NCI-H510A treated with DMSO at 0.1 percent for 48 hours (cell line): ENCODE measurements at regions not wholly inside any gene's neighbourhood (a gene's known extent, or its start where the extent isn't known, plus 50 kb on each side); places are given as distances from the start of the nearest gene placed in this dataset.

Source experiments
- DNase-seq: peaks from one replicate; lab custom pipeline; 2025; lab: John Stamatoyannopoulos, UW

DNA sequence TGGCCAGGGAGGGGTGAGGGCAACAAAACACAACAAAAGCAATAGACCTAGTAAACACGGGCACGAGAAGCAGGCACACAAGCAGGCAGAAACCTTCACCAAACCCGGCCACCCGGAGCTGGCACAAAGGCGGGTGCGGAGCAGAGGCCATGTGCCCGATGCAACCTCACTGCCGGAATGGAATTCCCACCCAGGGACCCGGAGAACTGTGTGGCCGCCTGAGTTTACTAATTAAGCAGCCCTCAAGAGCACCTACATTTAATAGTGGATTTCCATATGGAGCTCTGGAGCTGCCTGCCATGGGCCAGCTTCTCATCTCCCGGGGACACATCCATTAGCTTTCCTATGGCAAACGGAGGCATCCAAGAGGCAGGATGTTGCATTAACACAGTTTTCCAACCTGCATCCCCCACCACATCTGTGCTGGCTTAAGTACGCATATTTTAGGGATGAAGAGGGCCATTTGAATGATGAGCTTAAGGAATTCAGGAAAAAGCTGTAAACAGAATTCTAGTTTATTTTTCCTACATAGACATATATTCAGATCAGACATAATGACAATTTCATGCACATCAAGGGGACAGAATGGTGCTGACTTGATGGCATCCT lies 104.5 kb upstream of the SMIM21 start:
- DNase-seq = no peak

DNA sequence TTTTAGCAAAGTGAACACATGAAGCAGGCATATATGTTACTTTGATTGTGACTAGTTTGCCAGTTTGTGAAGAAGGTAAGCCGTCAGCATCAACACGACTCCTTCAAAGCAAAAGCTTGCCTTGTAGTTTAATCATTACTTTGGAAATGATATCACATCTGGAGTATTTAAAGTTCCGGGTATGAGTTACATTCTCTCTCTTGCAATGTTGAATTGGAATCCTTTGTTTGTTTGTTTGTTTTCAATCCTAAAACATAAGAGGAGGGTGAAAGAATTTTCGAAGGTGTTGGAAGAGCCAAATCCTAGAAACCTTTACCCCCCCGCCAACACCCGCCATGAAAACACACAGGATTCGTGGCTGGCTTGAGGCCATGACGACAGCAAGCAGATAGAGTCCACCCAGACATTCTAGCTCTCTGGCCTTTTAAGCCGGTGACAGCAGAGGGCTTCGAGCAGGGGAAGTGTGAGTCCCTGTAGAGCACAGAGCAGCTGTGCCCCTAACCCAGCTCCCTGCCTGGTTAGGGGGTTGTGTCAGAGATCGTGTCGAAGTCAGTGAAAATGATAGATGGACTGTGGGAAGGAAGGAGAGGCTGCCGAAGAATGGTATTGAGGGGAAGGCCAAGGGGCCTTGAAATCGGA lies 103.8 kb upstream of the SMIM21 start:
- no peak for DNase-seq

DNA sequence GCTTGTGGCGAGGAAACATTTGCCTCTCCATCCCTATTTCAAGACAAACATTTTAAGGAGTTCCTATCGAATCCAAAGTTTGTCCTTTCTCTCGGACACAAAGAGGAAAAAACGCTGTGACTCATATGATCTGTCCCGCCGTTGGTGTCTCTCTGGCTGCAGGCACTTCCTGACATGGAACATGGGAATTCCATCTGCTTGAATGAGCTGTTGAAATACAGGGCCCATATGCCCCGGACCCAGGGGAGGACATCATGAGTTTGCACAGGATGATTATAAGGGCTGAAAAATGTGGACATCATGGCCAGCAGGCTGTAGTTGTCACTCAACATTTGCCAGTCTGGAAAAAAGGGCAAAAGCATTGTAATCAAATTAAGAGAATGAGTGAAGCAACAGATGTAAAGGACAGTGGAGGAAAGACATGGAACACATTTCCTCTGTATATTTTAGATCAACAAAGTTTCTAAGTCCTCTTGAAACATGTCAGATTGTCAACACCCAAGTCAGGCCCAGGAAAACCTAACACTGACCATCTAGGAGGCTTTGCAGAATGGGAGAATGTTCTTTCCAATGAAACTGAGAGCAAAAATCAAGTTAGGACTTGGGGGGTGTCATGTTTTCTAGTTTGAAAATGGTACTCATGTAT lies 103.2 kb upstream of the SMIM21 start:
- no peak for DNase-seq

- no peak for DNase-seq
These were observed 102.6 kb upstream of the SMIM21 start for GRCh38 chr18:75530118-75530517.

DNA sequence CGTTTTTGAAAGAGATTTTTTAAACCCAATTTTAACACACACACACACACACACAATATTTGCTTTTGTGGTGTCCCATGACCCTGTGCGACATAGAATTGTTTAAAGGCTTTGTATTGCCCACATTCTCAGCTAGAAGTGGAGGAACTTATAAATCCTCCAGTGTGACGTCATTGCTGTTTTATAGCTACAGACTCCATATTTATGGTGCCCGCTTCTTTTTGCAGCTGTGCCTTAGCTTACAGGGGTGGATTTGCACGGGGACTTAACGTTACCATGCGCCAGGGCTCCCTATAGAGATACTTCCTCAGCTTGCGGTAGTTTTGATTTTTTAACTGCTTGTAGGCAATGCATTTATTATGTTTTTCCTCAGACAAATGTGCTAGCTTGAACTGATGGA lies 101.9 kb upstream of the SMIM21 start:
- DNase-seq = no peak

DNA sequence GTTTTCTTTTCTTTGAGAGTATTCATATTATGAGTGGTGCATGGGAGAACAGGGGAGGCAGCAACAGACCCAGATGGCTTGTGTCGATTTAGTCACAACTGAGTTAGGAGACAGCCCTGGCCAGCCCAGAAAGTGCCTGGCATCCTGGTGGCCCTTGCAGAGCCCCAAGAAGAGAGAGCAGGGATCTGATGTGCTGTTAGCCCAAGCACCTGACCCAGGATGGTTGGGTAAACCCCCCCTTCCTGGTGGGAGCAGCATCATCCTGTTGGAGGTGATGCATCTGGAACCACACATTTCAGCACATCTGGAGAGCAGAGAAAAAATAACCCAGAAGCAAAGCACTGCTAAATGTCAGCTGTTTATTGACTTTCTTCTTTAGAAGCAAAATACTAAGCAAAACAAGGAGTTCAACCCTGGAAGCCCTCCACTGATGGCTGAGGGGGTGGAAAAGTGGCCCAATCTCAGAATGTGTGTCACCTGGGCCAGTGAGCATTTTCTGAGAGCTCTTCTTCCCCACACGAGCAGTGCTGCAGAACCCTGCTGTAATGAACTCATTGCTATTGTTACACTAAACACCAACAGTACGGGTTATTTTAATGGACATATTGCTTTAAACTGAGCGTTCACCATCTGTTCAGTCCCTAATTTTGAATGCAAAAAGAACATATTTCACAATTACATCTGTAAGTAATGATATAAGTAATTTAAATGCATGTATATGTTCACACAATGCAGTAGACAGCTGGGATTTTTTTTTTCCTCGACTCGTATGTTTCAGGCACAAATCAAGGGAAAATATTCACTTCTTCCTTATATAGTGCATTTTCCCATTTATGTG lies 100.6 kb upstream of the SMIM21 start:
- DNase-seq = no peak

DNA sequence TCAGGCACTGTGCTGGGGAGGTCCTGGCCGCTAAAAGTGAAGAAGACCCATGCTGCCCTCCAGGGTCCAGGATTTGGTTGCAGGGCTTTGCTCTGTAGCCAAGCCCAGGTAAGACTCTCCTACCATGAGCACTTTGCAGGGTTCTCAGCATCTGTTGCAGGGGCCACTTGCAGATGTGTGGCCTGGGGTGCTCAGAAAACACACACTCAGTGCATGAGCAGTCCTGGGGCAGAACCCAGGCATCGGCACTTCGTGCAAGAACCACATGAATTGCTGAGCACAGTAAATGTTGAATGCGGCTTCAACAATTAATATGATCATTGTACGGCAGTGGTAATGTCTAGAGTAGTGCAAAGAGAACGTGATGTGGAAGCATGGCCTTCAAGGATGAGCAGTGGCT lies 98.5 kb upstream of the SMIM21 start:
- no peak for DNase-seq

DNA sequence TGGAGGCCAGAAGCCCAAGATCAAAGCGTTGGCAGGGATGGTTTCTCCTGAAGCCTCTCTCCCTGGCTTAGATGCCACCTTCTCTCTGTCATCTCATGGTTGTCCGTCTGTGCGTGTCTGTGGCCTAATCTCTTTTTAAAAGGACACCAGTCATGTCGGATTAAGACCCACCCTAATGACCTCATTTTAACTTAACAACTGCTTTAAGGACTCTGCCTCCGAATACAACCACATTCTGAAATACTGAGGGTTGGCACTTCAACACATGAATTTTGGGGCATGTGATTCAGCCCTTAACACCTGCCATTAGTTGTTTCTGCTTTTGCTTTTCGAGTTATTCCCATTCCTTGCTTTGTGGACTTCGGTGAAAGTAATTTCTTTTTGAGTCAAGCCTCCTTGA lies 97.8 kb upstream of the SMIM21 start:
- no peak for DNase-seq

- DNase-seq = no peak
These were observed 97.3 kb upstream of the SMIM21 start for GRCh38 chr18:75524841-75525240.

DNA sequence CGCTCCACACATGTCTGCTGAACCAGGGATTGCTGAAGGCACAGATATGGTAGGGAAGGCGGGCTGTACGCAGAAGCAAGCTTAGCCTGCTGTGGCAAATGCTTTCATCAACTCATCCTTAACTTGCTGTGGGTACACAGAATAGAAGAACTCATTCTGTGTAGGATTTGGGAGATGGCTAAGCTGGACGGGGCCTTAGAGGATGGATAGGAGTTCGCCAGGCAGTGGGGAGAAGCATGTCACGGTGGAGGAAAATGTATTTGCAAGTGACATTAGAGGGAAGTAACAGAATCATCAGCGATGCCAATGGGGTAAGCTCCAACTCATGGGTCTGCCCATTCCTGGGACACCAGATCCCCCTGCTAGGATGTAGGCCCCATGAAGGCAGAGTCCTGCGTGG lies 96.7 kb upstream of the SMIM21 start:
- no peak for DNase-seq

DNA sequence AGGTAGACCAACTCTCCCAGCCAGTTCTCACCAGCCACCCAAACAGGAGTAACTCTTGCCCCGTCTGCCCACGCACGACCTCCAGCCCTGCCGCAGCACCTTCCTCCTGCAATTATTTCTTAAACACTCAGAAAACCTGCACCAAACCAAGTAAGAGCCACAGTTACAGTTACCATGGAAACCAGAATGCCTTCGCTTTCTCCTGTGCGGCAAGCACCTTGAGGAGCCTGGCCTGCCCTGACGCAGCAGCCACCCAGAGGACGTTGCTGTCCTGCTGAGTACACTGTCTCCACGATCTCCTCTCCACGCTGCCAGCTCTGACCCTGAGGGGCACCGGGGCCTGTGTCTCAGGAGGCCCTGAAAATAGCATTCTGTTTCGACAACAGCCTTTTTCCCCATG lies 94.3 kb upstream of the SMIM21 start:
- DNase-seq = no peak

DNA sequence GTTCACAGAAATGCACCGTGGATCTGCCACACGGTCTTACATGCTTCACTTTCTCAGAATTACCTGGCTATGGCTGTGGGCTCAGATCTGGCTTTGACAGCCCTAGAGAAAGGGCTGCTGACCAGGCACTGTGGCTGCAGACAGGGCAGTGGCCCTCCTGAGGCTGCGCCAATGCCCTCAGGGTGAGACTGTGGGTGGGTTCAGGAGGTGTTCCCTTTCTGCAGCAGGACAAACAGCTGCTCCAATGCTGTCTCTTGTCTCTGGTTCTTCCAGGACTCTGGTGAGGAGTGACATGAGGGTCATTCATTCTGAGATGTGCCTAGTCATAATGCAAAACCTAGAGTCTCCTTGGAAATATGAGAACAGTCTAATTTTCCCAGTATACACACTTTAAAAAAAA lies 90.5 kb upstream of the SMIM21 start:
- DNase-seq = no peak

DNA sequence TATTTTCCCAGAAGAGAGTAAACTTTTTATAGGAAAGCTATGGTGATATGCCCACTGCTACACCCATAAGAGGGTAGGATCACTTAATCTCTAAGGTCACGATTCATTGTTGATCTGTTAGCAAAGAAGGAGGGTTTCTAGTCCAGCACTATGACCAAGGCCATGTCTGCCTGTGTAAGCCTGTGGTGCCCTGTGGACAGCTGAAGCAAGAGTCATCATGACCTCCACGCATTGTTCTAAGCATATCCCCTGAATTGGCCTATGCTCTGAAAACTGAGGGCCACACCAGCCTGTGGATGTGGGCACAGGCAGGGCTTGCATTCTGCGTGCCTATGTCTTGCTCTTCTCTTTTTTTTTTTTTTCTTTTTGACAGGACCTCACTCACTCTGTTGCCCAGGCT lies 89.8 kb upstream of the SMIM21 start:
- no peak for DNase-seq

DNA sequence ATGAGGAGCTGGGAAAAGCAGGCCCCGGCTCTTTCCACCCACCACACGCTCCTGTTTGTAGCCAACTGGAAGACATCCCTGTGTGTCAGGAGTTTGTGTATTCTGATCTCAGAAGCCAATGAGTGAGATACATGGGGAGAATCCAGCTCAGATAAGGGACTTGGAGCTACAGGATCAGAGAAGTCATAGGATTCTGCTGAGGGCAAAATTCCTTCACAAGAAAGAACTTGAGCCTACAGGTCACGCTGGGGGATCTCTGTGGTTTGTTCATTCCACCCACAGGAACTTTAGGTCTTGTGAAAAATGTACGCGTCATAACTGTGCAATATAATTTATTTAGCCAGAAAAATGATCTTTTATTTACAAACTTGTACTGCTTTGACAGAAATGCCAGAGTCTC lies 80.1 kb upstream of the SMIM21 start:
- no peak for DNase-seq

DNA sequence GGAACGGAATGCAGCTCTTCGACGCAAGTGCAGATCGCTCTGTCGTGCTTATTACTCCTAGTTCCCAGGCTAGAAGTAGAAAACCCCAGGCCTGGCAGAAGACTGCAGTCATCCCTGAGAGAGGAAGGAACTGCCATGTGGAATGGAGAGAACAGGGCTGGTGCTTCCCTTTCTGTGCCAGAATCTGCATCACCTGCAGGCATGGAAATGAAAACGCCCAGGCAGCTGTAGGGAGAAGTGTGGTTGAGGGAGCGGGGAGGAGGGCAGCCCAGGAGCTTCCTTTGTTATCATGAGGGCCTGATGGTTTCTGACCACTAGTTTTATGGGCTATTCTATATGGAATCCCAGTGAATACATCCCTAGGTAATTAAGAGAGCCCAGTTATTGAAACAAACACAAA lies 79.4 kb upstream of the SMIM21 start:
- DNase-seq = no peak

DNA sequence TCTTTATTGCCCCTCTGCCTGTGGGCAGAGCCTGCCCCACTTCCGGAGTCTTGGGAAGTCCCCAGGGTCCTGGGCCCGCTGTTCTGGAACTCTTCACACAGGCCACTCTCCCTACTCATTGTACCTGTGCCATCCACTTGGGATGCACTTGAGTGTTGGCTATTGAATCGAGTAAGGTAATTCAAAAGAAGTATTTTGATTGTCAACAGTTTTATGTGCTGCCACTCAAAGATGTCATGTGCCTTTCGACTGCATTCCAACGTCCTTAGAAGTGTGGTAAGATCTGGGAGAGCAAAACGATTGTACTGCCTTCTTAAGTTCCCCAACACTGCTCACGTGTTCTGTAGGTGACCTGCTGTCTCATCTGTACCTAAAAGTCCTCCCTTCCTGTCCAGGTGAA lies 77.0 kb upstream of the SMIM21 start:
- DNase-seq = no peak

DNA sequence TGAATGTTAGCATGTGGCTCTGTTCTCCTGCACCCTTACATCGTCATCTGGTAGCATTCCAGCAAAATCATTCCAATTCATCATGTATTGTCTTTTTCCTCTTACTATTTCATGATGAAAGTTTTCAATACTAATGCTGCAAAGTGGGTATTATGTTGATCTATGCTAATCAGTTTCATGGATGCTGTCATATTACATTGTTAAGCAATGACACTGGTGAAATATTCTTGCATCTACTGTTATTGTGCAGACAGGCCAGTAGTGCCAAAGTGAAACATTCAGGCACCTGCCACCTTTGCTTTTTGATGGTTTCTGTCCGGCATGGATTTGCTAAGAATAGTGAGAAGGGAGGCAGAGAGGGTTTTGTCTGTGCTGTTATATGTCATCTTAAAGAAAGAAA lies 76.1 kb upstream of the SMIM21 start:
- no peak for DNase-seq

DNA sequence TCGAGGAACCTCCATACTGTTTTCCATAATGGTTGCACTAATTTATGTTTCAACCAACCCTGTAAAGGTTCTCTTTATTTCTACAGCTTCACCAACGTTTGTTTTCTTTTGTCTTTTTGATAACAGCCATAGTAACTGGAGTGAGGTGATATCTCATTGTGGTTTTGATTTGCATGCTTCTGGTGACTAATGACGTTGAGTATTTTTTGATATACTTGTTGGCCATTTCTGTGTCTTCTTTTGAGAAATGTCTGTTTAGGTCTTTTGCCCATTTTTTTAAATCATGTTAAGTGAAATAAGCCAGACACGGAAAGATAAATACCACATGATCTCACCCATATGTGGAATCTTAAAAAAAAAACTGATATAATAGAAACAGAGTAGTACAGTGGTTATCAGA lies 74.8 kb upstream of the SMIM21 start:
- DNase-seq = no peak

- DNase-seq = no peak
These were observed 73.0 kb upstream of the SMIM21 start for GRCh38 chr18:75500545-75500944.

DNA sequence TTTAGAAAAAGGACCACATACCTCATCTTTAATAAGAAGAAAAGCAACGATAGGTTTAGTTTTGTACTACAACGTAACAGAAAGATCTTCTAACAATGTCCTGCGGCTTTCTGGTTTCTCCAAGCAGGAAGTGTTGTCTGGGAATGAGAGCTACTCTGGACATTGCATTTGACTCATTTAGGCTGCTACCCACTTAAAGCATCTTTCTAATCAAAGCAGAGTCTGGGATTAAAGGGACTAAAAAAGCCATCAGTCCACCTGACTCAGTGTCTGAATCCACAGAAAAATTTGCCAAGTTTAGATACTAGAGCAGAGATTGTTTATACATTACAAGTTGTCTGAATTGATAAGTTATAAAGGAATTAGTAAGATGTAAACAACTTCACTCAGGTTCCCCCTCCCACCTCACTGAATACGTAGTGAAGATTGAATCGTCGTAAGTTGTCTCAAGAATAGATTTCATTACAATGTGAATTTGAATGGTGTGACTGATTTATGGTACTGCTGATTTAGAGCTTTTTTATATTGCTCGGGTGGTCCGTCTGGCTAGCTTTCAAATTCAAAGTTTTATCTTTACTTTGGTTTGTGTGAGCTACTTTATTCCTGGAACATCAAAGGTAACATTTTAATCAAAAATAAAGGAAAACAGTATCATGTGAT lies 70.2 kb upstream of the SMIM21 start:
- DNase-seq = no peak

GRCh38 chr18:75496151-75496550 lies 68.6 kb upstream of the SMIM21 start:
- DNase-seq = no peak

DNA sequence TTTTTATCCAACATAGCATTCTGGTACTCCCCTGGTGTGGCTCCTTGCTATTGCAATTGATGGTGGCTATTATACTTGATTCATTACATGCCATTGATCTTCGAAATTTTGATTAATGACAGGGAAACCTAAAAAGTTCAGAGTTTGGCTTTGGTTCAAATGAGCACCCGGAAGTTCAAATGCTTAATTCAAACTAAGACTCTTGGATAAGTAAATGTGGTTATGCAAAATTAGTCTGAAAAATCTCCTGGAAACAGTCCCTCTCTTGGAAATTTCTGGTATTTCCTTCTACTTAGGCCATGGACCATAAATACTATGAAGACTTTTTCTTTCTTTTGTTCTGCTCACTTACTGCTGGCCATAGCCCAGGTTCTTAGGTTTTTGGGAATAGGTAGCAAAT lies 65.3 kb upstream of the SMIM21 start:
- no peak for DNase-seq
